ENCODE measurements at regions not wholly inside any gene's neighbourhood (a gene's known extent, or its start where the extent isn't known, plus 50 kb on each side); places are given as distances from the start of the nearest gene placed in this dataset.

DNA sequence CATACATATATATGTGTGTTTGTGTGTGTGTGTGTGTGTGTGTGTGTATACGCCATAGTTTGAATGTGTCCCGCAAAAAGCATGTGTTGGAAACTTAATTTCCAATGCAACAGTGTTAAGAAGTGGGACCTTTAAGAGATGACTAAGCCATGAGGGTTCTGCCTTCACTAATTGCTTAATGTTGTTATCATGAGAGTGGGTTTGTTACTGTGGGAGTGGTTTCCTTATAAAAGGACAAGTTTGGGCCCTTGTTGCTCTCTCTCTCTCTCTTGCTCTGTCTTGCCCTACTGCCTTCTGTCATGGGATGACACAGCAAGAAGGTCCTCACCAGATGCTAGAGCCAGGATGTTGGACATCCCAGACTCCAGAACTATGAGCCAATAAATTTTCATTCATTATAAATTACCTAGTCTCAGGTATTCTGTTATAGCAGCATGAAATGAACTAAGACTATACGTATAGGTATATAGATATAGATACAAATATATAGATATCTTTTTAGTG, 103.8 kb upstream of the ZC3H11B start:
- Histone ChIP-seq H4K8ac (replicated peaks; ENCODE audit: insufficient read length, low read depth, low read length) (no peak overlapping the region), H2BK20ac (ENCODE audit: low read depth, low read length, poor library complexity, severe bottlenecking) (no peak overlapping the region), H2AK5ac (ENCODE audit: insufficient read length, low read length) (no peak overlapping the region), H4K5ac (ENCODE audit: insufficient read length, low read depth, low read length) (no peak overlapping the region), H3K9ac (ENCODE audit: extremely low read depth, insufficient read length, low read length) (no peak overlapping the region), H4K20me1 (ENCODE audit: control insufficient read depth, insufficient read depth, insufficient read length) (no peaks in the 10 kb centered on the region), H2BK15ac (ENCODE audit: low read depth, low read length) (no peak overlapping the region), H2BK5ac (ENCODE audit: insufficient read length, low read length) (no peak overlapping the region), H3K79me1 (ENCODE audit: insufficient read depth, low read depth, low read length, poor library complexity, severe bottlenecking) (no peaks in the 10 kb centered on the region), H3K56ac (ENCODE audit: insufficient read length, low read depth, low read length) (no peak overlapping the region), H3K14ac (ENCODE audit: insufficient read depth, low read length) (no peak overlapping the region), H3K23ac (ENCODE audit: insufficient read length, low read depth, low read length) (no peak overlapping the region), H2BK12ac (ENCODE audit: insufficient read length, low read depth, low read length) (no peak overlapping the region), H3K4me2 (ENCODE audit: insufficient read depth, insufficient read length, low read length) (no peak overlapping the region), H3K9me3 (ENCODE audit: control insufficient read depth, low read depth, low read length) (no peaks in the 10 kb centered on the region), H3K79me2 (ENCODE audit: insufficient read depth, low read length) (no peaks in the 10 kb centered on the region), H3K27me3 (ENCODE audit: insufficient read depth, low read length) (no peaks in the 10 kb centered on the region), H3K27ac (ENCODE audit: insufficient read length, low read depth, low read length) (no peak overlapping the region), H2AFZ (ENCODE audit: low read length) (no peak overlapping the region), H3K18ac (ENCODE audit: insufficient read length, low read depth, low read length) (no peak overlapping the region), H4K91ac (ENCODE audit: insufficient read length, low read depth, low read length) (no peak overlapping the region), H3K23me2 (ENCODE audit: insufficient read length, low read depth, low read length, poor library complexity, severe bottlenecking) (no peaks in the 10 kb centered on the region), H3K4me1 (ENCODE audit: insufficient read depth, low read length) (peaks cover 4% of the 10 kb centered on the region; the same call in 1 of the 2 replicates), H3K4ac (ENCODE audit: low read depth, low read length) (no peak overlapping the region), H3T11ph (ENCODE audit: low read length) (no peak overlapping the region), H2BK120ac (ENCODE audit: low read depth, low read length, poor library complexity, severe bottlenecking) (no peak overlapping the region)
- TF ChIP-seq, protein P1, sequence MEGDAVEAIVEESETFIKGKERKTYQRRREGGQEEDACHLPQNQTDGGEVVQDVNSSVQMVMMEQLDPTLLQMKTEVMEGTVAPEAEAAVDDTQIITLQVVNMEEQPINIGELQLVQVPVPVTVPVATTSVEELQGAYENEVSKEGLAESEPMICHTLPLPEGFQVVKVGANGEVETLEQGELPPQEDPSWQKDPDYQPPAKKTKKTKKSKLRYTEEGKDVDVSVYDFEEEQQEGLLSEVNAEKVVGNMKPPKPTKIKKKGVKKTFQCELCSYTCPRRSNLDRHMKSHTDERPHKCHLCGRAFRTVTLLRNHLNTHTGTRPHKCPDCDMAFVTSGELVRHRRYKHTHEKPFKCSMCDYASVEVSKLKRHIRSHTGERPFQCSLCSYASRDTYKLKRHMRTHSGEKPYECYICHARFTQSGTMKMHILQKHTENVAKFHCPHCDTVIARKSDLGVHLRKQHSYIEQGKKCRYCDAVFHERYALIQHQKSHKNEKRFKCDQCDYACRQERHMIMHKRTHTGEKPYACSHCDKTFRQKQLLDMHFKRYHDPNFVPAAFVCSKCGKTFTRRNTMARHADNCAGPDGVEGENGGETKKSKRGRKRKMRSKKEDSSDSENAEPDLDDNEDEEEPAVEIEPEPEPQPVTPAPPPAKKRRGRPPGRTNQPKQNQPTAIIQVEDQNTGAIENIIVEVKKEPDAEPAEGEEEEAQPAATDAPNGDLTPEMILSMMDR (conservative IDR thresholded peaks at IDR 0.05) = no peak
- Mint-ChIP-seq H3K9me3 (no peaks in the 10 kb centered on the region), H3K36me3 (ENCODE audit: insufficient read depth in 1 of 3, low read depth in 3 of 3) (no peaks in the 10 kb centered on the region), H3K27me3 (ENCODE audit: low read depth) (no peaks in the 10 kb centered on the region), H3K27ac (no peak overlapping the region), H3K4me1 (peaks cover 3 to 9% of the 10 kb centered on the region in 2 experiments), H3K4me3 (no peak overlapping the region)
- no CpG with 5 or more reads among the region's 3 CpGs for WGBS (ENCODE audit: extremely low coverage, insufficient read length, low lambda C conversion rate)
- DNase-seq = no peak

Measured in H9 (cell line).